H9 (cell line): ENCODE measurements at regions not wholly inside any gene's neighbourhood (a gene's known extent, or its start where the extent isn't known, plus 50 kb on each side); places are given as distances from the start of the nearest gene placed in this dataset.

ENCODE experiments used
- DNase-seq: peaks from one replicate; pipeline ENCODE4 v3.0.0-alpha.2; 2017
- H2AFZ ChIP-seq: one replicate; pipeline ENCODE4 v1.6.1; 2013; ENCODE audit warnings: mild to moderate bottlenecking, low read length, control low read depth, moderate library complexity
- H2AK5ac ChIP-seq: 2 replicates; pipeline ENCODE4 v1.6.1; 2013; ENCODE audit warnings: low read length, control low read depth, mixed read lengths; ENCODE audit not compliant: insufficient read length
- H2BK120ac ChIP-seq: one replicate; pipeline ENCODE4 v1.6.1; 2013; ENCODE audit warnings: low read depth, mild to moderate bottlenecking, low read length, control low read depth, inconsistent platforms; ENCODE audit not compliant: poor library complexity, severe bottlenecking
- H2BK12ac ChIP-seq: 2 replicates; pipeline ENCODE4 v1.6.1; 2013; ENCODE audit warnings: low read length, control low read depth, mixed read lengths, low read depth; ENCODE audit not compliant: insufficient read length
- H2BK15ac ChIP-seq: 2 replicates; pipeline ENCODE4 v1.6.1; 2013; ENCODE audit warnings: low read depth, low read length, control low read depth
- H2BK20ac ChIP-seq: one replicate; pipeline ENCODE4 v1.6.1; 2013; ENCODE audit warnings: low read depth, mild to moderate bottlenecking, low read length, control low read depth, inconsistent platforms; ENCODE audit not compliant: poor library complexity, severe bottlenecking
- H2BK5ac ChIP-seq: 2 replicates; pipeline ENCODE4 v1.6.1; 2013; ENCODE audit warnings: low read length, control low read depth, mixed read lengths; ENCODE audit not compliant: insufficient read length
- H3K14ac ChIP-seq: 2 replicates; pipeline ENCODE4 v1.6.1; 2013; ENCODE audit warnings: low read length, control low read depth; ENCODE audit not compliant: insufficient read depth
- H3K18ac ChIP-seq: 2 replicates; pipeline ENCODE4 v1.6.1; 2013; ENCODE audit warnings: low read depth, mild to moderate bottlenecking, mixed read lengths, low read length, control low read depth; ENCODE audit not compliant: insufficient read length
- H3K23ac ChIP-seq: 2 replicates; pipeline ENCODE4 v1.6.1; 2013; ENCODE audit warnings: low read length, control low read depth, mixed read lengths, low read depth; ENCODE audit not compliant: insufficient read length
- H3K23me2 ChIP-seq: 2 replicates; pipeline ENCODE4 v1.6.1; 2013; ENCODE audit warnings: low read depth, mild to moderate bottlenecking, mixed read lengths, low read length, control low read depth; ENCODE audit not compliant: insufficient read length, poor library complexity, severe bottlenecking
- H3K27ac ChIP-seq: 2 replicates; pipeline ENCODE4 v1.5.1; 2013; ENCODE audit warnings: low read length, control low read depth, mixed read lengths, low read depth; ENCODE audit not compliant: insufficient read length
- H3K27me3 ChIP-seq: 2 replicates; pipeline ENCODE4 v1.6.1; 2013; ENCODE audit warnings: low read length, control low read depth, inconsistent platforms; ENCODE audit not compliant: insufficient read depth
- H3K4ac ChIP-seq: 2 replicates; pipeline ENCODE4 v1.6.1; 2013; ENCODE audit warnings: low read depth, mild to moderate bottlenecking, control low read depth, inconsistent platforms, low read length, moderate library complexity
- H3K4me1 ChIP-seq: 2 replicates; pipeline ENCODE4 v1.6.1; 2013; ENCODE audit warnings: low read length, control low read depth, inconsistent platforms; ENCODE audit not compliant: insufficient read depth
- H3K4me2 ChIP-seq: 2 replicates; pipeline ENCODE4 v1.6.1; 2013; ENCODE audit warnings: low read length, control low read depth, mixed read lengths; ENCODE audit not compliant: insufficient read length, insufficient read depth
- H3K56ac ChIP-seq: 2 replicates; pipeline ENCODE4 v1.6.1; 2013; ENCODE audit warnings: low read depth, mild to moderate bottlenecking, mixed read lengths, low read length, control low read depth; ENCODE audit not compliant: insufficient read length
- H3K79me1 ChIP-seq: 2 replicates; pipeline ENCODE4 v1.6.1; 2013; ENCODE audit warnings: low read depth, mild to moderate bottlenecking, moderate library complexity, low read length, control low read depth, inconsistent platforms; ENCODE audit not compliant: insufficient read depth, poor library complexity, severe bottlenecking
- H3K79me2 ChIP-seq: 2 replicates; pipeline ENCODE4 v1.6.1; 2013; ENCODE audit warnings: low read length, control low read depth, inconsistent platforms; ENCODE audit not compliant: insufficient read depth
- H3K9ac ChIP-seq: 2 replicates; pipeline ENCODE4 v1.6.1; 2013; ENCODE audit warnings: low read length, control low read depth, mixed read lengths; ENCODE audit not compliant: insufficient read length; ENCODE audit errors: extremely low read depth
- H3K9me3 ChIP-seq: one replicate; pipeline ENCODE4 v1.6.1; 2013; ENCODE audit warnings: low read depth, low read length, inconsistent platforms; ENCODE audit not compliant: control insufficient read depth
- H3T11ph ChIP-seq: one replicate; pipeline ENCODE4 v1.6.1; 2013; ENCODE audit warnings: mild to moderate bottlenecking, low read length, control low read depth, inconsistent platforms
- H4K20me1 ChIP-seq: one replicate; pipeline ENCODE4 v1.6.1; 2013; ENCODE audit not compliant: control insufficient read depth, insufficient read length, insufficient read depth
- H4K5ac ChIP-seq: 2 replicates; pipeline ENCODE4 v1.6.1; 2013; ENCODE audit warnings: low read depth, mild to moderate bottlenecking, mixed read lengths, low read length, control low read depth; ENCODE audit not compliant: insufficient read length
- H4K8ac ChIP-seq: replicated peaks from 2 replicates; pipeline ENCODE4 v1.6.1; 2013; ENCODE audit warnings: low read length, control low read depth, mixed read lengths, low read depth; ENCODE audit not compliant: insufficient read length
- H4K91ac ChIP-seq: 2 replicates; pipeline ENCODE4 v1.6.1; 2013; ENCODE audit warnings: low read depth, mild to moderate bottlenecking, moderate library complexity, mixed read lengths, low read length, control low read depth; ENCODE audit not compliant: insufficient read length
- H3K27ac Mint-ChIP-seq, 3 experiments: 2 replicates in 2 of 3; 3 replicates in 1 of 3; pipeline ENCODE4 v1.8.0; 2020 to 2021; ENCODE audit warnings: mixed read lengths in 3 of 3, mild to moderate bottlenecking in 1 of 3, moderate library complexity in 1 of 3
- H3K27me3 Mint-ChIP-seq: 2 replicates; pipeline ENCODE4 v1.8.0; 2021; ENCODE audit warnings: low read depth, mild to moderate bottlenecking, moderate library complexity, mixed read lengths
- H3K36me3 Mint-ChIP-seq, 3 experiments: 2 replicates in 2 of 3; 3 replicates in 1 of 3; pipeline ENCODE4 v1.8.0; 2020 to 2021; ENCODE audit warnings: low read depth in 3 of 3, mixed read lengths in 3 of 3; ENCODE audit not compliant: insufficient read depth in 1 of 3
- H3K4me1 Mint-ChIP-seq, 2 experiments: 2 replicates each; pipeline ENCODE4 v1.8.0; 2020; ENCODE audit warnings: mixed read lengths in 2 of 2
- H3K4me3 Mint-ChIP-seq, 2 experiments: 2 replicates in 1 of 2; 3 replicates in 1 of 2; pipeline ENCODE4 v1.8.0; 2020 to 2021; ENCODE audit warnings: mild to moderate bottlenecking in 2 of 2, mixed read lengths in 2 of 2, moderate library complexity in 1 of 2
- H3K9me3 Mint-ChIP-seq, 2 experiments: 2 replicates in 1 of 2; 3 replicates in 1 of 2; pipeline ENCODE4 v1.8.0; 2020; ENCODE audit warnings: mild to moderate bottlenecking in 2 of 2, mixed read lengths in 2 of 2, moderate library complexity in 1 of 2
- WGBS: extraction: QIAGEN DNeasy Blood & Tissue Kit; methylation state at CpG from one replicate; pipeline ENCODE4 v1.1.7; 2013; ENCODE audit warnings: missing lambda C conversion rate, low lambda C conversion rate, mixed read lengths; ENCODE audit not compliant: insufficient read length; ENCODE audit errors: extremely low coverage; 5-methylcytosine and 5-hydroxymethylcytosine counted together
- TF ChIP-seq, protein P1 (sequence below): fragments of 200-600 bp; sonication (generic); conservative IDR thresholded peaks from 3 replicates; pipeline ENCODE4 v1.8.0; 2021; ENCODE audit warnings: antibody characterized with exemption, mild to moderate bottlenecking

DNA sequence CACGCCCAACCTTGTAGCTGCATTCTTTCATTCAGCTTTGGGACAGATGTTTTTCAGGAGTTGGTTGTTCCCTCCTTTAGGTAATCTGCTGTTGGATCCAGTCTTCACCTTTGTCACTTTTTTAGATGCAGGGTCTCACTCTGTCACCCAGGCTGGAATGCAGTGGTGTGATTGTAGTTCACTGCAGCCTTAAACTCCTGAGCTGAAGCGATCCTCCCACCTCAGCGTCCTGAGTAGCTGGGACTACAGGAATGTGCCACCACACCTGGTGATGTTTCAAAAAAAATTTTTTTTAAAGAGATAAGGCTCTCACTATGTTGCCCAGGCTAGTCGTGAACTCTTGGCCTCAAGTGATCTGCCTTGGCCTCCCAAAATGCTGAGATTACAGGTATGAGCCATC, 164.3 kb downstream of the KTN1 start:
- H2AK5ac ChIP-seq, result no peak overlapping the region
- Mint-ChIP-seq H3K9me3 (no peaks in the 10 kb centered on the region), H3K27ac (no peak overlapping the region), H3K4me3 (no peak overlapping the region), H3K4me1 (peaks cover 17 to 28% of the 10 kb centered on the region in 2 experiments), H3K27me3 (no peaks in the 10 kb centered on the region; the same call in 1 of the 2 replicates), H3K36me3 (no peaks in the 10 kb centered on the region)
- no peaks in the 10 kb centered on the region for H3K4me1 ChIP-seq
- H2AFZ ChIP-seq, result no peak overlapping the region
- no peak overlapping the region for H3K4ac ChIP-seq
- no peak overlapping the region for H2BK15ac ChIP-seq
- TF ChIP-seq, protein P1, sequence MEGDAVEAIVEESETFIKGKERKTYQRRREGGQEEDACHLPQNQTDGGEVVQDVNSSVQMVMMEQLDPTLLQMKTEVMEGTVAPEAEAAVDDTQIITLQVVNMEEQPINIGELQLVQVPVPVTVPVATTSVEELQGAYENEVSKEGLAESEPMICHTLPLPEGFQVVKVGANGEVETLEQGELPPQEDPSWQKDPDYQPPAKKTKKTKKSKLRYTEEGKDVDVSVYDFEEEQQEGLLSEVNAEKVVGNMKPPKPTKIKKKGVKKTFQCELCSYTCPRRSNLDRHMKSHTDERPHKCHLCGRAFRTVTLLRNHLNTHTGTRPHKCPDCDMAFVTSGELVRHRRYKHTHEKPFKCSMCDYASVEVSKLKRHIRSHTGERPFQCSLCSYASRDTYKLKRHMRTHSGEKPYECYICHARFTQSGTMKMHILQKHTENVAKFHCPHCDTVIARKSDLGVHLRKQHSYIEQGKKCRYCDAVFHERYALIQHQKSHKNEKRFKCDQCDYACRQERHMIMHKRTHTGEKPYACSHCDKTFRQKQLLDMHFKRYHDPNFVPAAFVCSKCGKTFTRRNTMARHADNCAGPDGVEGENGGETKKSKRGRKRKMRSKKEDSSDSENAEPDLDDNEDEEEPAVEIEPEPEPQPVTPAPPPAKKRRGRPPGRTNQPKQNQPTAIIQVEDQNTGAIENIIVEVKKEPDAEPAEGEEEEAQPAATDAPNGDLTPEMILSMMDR, result no peak
- H2BK12ac ChIP-seq, result no peak overlapping the region
- no peak overlapping the region for H2BK5ac ChIP-seq
- H2BK20ac ChIP-seq, result no peak overlapping the region
- no peak overlapping the region for H4K8ac ChIP-seq
- no peak for DNase-seq
- H3K79me2 ChIP-seq, result 0 out of 2 replicates have a peak, but pooled peaks cover 2% of the 10 kb centered on the region
- H3K9me3 ChIP-seq, result no peaks in the 10 kb centered on the region
- H3K27ac ChIP-seq, result no peak overlapping the region
- H3K23me2 ChIP-seq, result no peaks in the 10 kb centered on the region
- no peak overlapping the region for H3K9ac ChIP-seq
- no peak overlapping the region for H3K4me2 ChIP-seq
- no peaks in the 10 kb centered on the region for H4K20me1 ChIP-seq
- H4K91ac ChIP-seq, result no peak overlapping the region
- H3K56ac ChIP-seq, result no peak overlapping the region
- WGBS, result no CpG with 5 or more reads among the region's 4 CpGs
- H3K79me1 ChIP-seq, result no peaks in the 10 kb centered on the region
- no peak overlapping the region for H2BK120ac ChIP-seq
- H3K23ac ChIP-seq, result no peak overlapping the region
- no peak overlapping the region for H4K5ac ChIP-seq
- H3K18ac ChIP-seq, result no peak overlapping the region
- H3K27me3 ChIP-seq, result no peaks in the 10 kb centered on the region
- no peak overlapping the region for H3T11ph ChIP-seq
- no peak overlapping the region for H3K14ac ChIP-seq
